NCI-H1436 (cell line): ENCODE measurements at regions not wholly inside any gene's neighbourhood (a gene's known extent, or its start where the extent isn't known, plus 50 kb on each side); places are given as distances from the start of the nearest gene placed in this dataset.
"Not testable (repeated sequence)": the region's sequence is repeated elsewhere in the genome, so short reads cannot be mapped to it uniquely, and the experiment has no call there.

Experiments
- DNase-seq: peaks from one replicate; lab custom pipeline; 2025; lab: John Stamatoyannopoulos, UW

GRCh38 chr6:97915537-97915936 lies 632.5 kb upstream of the MMS22L start:
- no peak for DNase-seq

DNA sequence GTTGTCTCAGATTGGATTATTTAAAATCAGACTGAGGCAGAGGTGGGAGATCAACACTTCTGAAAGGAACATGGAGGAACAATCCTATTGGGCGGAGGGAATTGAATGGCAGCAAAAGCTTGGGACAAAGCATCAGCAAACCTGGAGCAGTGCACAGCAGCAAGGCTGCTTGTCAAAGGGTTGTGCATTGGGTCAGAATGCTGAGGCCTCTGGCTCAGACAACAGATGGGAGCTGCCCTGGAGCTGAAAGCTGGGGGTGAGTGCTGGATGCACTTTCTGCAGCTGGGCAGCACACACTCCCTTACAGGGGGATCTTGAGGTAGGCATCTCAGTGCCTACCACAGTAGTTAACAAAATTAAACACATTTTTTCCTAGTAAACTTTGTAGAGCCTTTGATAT lies 634.4 kb upstream of the MMS22L start:
- no peak for DNase-seq

GRCh38 chr6:97919046-97919445 lies 636.0 kb upstream of the MMS22L start:
- no peak for DNase-seq

DNA sequence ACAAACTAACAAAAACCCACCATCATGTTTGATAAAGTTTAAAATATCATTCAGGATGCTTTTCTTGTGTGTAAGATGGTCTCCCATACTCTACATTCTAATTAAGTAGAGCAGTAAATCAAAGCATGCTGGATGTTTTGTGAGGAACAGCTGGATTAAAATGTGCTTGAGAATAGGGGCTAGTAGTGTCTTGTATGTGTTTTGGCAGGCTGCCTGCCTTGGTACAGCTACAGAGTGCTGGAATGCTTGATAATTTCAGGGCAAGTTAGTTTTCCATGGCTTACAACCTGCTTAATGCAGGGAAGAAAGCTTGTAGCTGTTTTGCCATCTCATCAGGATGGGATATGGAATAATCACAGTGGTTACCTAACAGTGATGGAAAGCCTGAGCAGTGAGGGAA lies 636.6 kb upstream of the MMS22L start:
- DNase-seq = no peak

- DNase-seq = no peak
Measured at GRCh38 chr6:97923249-97923648, 640.2 kb upstream of the MMS22L start.

DNA sequence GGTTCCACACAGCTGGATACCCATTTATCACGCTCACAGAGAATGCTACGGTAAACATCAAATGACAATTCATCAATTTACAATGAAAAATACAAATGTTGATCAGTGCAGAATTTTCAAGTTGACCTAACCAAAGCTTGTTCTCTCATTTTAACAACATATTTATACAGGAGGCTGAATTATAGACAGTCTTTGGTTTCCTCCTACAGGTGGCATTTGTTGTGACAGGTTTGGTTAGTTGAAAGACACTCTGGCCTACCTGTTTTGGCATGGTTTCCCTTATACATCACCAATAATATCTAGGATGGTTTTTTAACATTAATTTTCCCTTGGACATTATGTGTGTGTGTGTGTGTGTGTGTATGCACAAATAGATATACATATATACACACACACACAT lies 642.5 kb upstream of the MMS22L start:
- no peak for DNase-seq

GRCh38 chr6:97939440-97940168 lies 656.6 kb upstream of the MMS22L start:
- no peak for DNase-seq

- DNase-seq = no peak
Measured at GRCh38 chr6:97947841-97948240, 664.8 kb upstream of the MMS22L start.

DNA sequence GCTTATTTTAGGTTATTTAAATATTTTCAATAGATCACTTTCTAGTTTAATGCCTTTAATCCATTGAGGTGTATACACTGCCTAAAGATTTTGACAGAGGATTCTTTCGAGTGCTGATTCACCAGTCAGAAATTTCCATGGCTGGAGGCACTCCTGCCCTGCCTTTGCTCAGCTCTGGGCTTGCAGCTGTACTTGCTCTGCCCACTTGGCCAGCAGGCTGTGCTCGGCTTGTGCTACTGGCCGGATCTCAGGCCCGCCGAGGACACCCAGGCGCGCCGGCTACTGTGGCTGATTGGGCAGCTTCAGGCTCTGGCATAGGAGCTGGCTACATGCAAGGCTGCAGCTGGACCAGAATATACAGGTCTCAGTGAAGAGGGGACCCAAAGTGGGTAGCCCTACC lies 675.1 kb upstream of the MMS22L start:
- no peak for DNase-seq

DNA sequence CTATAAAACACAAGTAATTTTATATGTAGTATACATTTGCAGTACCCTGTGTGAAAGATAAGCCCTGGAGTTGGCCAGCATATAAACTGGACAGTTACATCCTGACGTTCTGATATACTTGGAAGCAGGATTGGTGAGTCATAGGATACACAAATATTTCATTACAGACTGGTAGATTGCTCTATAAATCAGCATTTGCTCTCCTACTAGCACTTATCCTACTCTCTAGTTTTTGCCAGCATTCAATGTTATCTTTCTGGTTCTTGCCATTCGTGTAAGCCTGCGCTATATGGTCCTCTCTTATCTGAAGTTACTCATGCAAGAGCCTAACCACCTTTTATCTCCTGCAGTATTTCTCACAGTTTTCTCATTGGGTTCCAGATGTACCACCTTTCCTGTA lies 680.2 kb upstream of the MMS22L start:
- no peak for DNase-seq

- no peak for DNase-seq
Measured at GRCh38 chr6:97969065-97969464, 686.0 kb upstream of the MMS22L start.

DNA sequence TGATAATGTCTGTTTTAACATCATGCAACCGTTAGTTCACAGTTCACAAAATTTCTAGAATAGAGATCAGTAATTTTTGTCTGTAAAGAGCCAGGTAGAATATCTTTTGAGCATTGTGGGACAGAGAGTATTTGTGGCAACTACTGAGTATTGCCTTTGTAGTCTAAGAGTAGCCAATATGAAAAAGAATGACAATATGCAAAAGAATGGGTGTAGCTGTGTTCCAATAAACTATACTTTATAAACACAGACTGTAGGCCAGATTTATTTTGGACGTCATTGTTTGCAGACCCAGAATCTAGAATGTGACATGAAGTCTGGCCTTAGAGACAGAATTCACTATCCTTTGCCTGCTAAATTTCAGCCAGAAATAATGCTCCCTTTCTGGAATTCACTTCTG lies 694.1 kb upstream of the MMS22L start:
- DNase-seq = no peak

GRCh38 chr6:97978855-97979271 lies 695.8 kb upstream of the MMS22L start:
- DNase-seq = no peak

DNA sequence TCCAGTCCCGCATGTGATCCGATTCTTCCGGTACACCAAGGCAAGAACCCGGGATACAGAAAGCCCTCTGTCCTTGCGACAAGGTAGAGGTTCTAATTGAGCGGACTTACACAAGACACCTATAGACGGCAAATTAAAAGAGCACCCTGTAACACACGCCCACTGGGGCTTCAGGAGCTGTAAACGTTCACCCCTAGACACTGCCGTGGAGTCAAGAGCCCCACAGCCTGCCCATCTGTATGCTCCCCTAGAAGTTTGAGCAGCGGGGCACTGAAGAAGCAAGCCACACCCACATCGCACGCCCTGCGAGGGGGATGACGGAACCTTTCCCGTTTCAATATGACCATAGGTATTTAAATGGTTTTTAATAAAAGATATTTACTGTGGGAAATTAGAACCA lies 696.3 kb upstream of the MMS22L start:
- not testable (repeated sequence) for DNase-seq

DNA sequence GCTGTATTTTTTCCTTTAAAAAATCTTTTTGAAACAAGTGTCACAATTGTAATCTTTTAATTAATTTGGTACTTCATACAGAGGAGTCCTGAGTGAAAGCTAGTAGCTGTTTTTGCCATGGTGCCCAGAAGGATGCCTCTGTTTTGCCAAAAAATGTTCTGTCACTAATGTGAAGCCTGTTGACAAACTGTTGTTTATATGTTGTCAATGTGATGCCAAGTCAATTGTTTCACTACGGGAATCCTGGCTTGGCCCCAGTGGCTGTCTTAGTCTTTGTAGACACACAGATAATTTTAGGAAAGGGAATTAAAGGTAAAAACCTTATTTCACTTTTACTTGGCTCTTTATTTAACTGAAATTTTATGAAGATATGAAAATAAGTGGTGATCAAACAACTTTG lies 706.4 kb upstream of the MMS22L start:
- DNase-seq = no peak

- no peak for DNase-seq
Measured at GRCh38 chr6:97995158-97995557, 712.1 kb upstream of the MMS22L start.

- no peak for DNase-seq
Measured at GRCh38 chr6:98002678-98003077, 719.7 kb upstream of the MMS22L start.

- no peak for DNase-seq
Measured at GRCh38 chr6:98014442-98015201, 731.6 kb upstream of the MMS22L start.

GRCh38 chr6:98016565-98016964 lies 733.5 kb upstream of the MMS22L start:
- no peak for DNase-seq

DNA sequence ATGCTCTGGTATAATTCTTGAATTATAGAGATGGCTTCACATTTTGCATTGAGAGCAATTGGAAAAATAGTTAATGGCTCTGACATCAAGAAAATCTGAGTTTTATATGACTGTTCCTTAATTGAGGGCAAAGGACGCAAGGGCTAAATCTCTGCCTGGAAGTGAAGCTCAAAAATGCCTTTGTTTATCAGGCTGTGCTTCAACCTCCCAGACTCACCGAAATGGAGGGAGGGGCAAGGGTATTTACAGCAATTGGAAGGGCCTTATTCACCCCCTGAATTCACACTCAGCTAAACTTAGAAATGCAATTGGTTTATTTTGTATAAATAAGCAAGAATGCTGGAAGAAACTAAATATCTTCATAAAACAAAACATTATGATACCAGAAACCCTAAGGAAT lies 737.2 kb upstream of the MMS22L start:
- no peak for DNase-seq

DNA sequence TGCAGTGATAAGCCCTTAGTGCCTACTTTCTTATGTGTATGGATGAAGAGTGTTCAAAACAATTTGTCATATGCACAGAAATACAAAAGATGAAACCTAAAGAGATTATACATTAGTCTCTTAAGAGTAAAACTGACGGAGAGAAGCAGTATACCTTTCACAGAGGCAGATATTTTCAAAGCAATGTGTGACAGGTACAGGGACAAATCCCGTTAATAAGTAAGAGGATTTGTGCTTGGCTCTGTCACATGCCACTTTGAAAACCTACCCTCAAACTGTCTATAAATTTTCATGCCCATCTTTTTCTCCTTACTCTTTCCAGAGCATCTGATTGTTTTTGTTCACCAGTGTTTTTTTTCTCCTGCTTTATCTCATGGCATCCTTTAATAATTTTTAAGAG lies 741.3 kb upstream of the MMS22L start:
- DNase-seq = no peak

- DNase-seq = no peak
Measured at GRCh38 chr6:98027898-98028297, 744.9 kb upstream of the MMS22L start.

GRCh38 chr6:98033617-98034016 lies 750.6 kb upstream of the MMS22L start:
- DNase-seq = no peak
